Heart right ventricle (tissue), 16 donors: ENCODE measurements at regions not wholly inside any gene's neighbourhood (a gene's known extent, or its start where the extent isn't known, plus 50 kb on each side); places are given as distances from the start of the nearest gene placed in this dataset.

ENCODE experiments used
- ATAC-seq, 8 donors: fragments of 200-7000 bp; cut with Tn5 transposase; one replicate each; pipeline ENCODE4 v1.9.1; 2020; ENCODE audit warnings: mild to moderate bottlenecking in 8 of 8, moderate library complexity in 8 of 8, moderate number of reproducible peaks in 1 of 8
- DNase-seq, 2 donors: peaks; one replicate each; pipeline ENCODE4 v3.0.0-alpha.2; 2020
- H3K27ac ChIP-seq, 10 donors: fragments of 200-600 bp; sonication (generic) in 2 of 10; one replicate each; pipeline versions ENCODE4 v1.5.0 to v1.8.0; 2020 to 2022; ENCODE audit warnings: mild to moderate bottlenecking in 3 of 10
- H3K27me3 ChIP-seq, 7 donors: fragments of 200-600 bp; one replicate each; pipeline ENCODE4 v1.8.0; 2021 to 2022; ENCODE audit warnings: mild to moderate bottlenecking in 2 of 7
- H3K36me3 ChIP-seq, 9 donors: fragments of 200-600 bp; sonication (generic) in 1 of 9; one replicate each; pipeline versions ENCODE4 v1.5.0 to v1.8.0; 2020 to 2022; ENCODE audit warnings: mild to moderate bottlenecking in 2 of 9
- H3K4me1 ChIP-seq, 9 donors: fragments of 200-600 bp; sonication (generic) in 1 of 9; one replicate each; pipeline versions ENCODE4 v1.5.0 to v1.8.0; 2020 to 2022; ENCODE audit warnings: mild to moderate bottlenecking in 4 of 9
- H3K4me3 ChIP-seq, 10 donors: fragments of 200-600 bp; sonication (generic) in 2 of 10; one replicate each; pipeline versions ENCODE4 v1.5.0 to v1.8.0; 2020 to 2022; ENCODE audit warnings: mild to moderate bottlenecking in 7 of 10, moderate library complexity in 2 of 10
- H3K9me3 ChIP-seq, 11 donors: fragments of 200-600 bp in 10 of 11; sonication (generic) in 2 of 11; one replicate each; pipeline versions ENCODE4 v1.5.0 to v1.8.0; 2013 to 2022; ENCODE audit warnings: mild to moderate bottlenecking in 2 of 11, control low read depth in 1 of 11, moderate library complexity in 1 of 11
- WGBS, 2 donors: extraction: QIAGEN DNeasy Blood & Tissue Kit; methylation state at CpG; one replicate each; pipeline ENCODE4 v1.1.7; 2013; ENCODE audit warnings: inconsistent platforms in 1 of 2; 5-methylcytosine and 5-hydroxymethylcytosine counted together
- intact Hi-C, 10 donors: fragments of 100-400 bp; cut with DNase I; formaldehyde crosslinking; loops; one replicate each; pipeline versions ENCODE4 v1.11.1 to v1.14.2; 2022
- TF ChIP-seq, protein P1 (sequence below), 9 donors: fragments of 200-600 bp; sonication (generic) in 2 of 9; IDR thresholded peaks; one replicate each; pipeline versions ENCODE4 v1.5.0 to v1.8.0; 2021 to 2022; ENCODE audit warnings: antibody characterized with exemption in 9 of 9, mild to moderate bottlenecking in 5 of 9, moderate library complexity in 1 of 9
- donor health status: Arrhythmogenic right ventricular cardiomyopathy.
- donor health status: ischemic (EF 13 %, LVEDD 7.1; RV severe dilation, severe dysfunction).
- donor health status: healthy with polysubstance abuse.
- donor health status: DM: no; HTN: yes; CAD: no.
- donor health status: DM: no; HTN: no; CAD: no.
- donor health status: ischemic (EF 25% LVEDD 6.9; RV normal size, moderate dysfunction).
- donor health status: ischemic (EF 25% LVEDD 5.7; RV mildly dilated, moderate dysfunction).
- donor health status: healthy.
- donor health status: DM: yes; HTN: yes; CAD: no.
- donor health status: Ischemic cardiomyopathy.
- donor health status: ischemic (EF 35%, LVEDD 5.7; RV mildly dilated, moderate dysfunction).
- donor health status: nonischemic (EF 11% LVEDD 7.7; RV severe dilation, severe dysfunction).
- donor health status: DM: yes; HTN: yes; CAD: no.
- donor health status: PGD.
- donor health status: ischemic (EF 29% LVEDD 5.4; RV normal size, mild dysfunction).
- donor health status: nonischemic (EF 23%, LVEDD 6.1; RV moderate dilation, normal function).

DNA sequence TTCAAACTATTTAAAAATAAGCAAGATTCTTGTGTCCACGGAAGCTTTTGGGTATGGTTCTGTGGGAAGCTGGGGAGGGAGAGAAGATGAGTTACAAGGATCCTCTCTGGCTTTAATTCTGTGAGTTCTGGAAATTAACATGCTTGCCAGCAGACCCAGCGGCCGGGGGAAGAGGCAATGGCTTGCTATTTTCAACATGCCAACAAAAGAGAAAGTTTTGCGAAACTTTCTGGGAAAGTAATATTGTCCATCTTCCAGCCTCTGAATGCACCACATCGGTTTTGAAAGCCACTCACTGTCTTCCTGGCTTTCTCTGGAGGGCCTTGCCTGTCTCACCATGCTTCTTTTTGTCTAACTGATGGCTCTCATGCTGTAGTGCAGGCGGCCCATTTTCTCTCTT lies 85.7 kb downstream of the EN1 start:
- Histone ChIP-seq H3K4me1 (no peaks in the 10 kb centered on the region), H3K36me3 (no peaks in the 10 kb centered on the region), H3K9me3 (no peaks in the 10 kb centered on the region), H3K4me3 (no peak overlapping the region), H3K27me3 (peaks cover 0 to 63% (median 51%) of the 10 kb centered on the region in 7 donors), H3K27ac (no peak overlapping the region)
- TF ChIP-seq, protein P1, sequence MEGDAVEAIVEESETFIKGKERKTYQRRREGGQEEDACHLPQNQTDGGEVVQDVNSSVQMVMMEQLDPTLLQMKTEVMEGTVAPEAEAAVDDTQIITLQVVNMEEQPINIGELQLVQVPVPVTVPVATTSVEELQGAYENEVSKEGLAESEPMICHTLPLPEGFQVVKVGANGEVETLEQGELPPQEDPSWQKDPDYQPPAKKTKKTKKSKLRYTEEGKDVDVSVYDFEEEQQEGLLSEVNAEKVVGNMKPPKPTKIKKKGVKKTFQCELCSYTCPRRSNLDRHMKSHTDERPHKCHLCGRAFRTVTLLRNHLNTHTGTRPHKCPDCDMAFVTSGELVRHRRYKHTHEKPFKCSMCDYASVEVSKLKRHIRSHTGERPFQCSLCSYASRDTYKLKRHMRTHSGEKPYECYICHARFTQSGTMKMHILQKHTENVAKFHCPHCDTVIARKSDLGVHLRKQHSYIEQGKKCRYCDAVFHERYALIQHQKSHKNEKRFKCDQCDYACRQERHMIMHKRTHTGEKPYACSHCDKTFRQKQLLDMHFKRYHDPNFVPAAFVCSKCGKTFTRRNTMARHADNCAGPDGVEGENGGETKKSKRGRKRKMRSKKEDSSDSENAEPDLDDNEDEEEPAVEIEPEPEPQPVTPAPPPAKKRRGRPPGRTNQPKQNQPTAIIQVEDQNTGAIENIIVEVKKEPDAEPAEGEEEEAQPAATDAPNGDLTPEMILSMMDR (IDR thresholded peaks at IDR 0.05) = no peak
- intact Hi-C loops = no loop called here
- ATAC-seq (no peak), DNase-seq (no peak)
- 76 to 78% methylated on average over 6 of the region's 6 CpGs for WGBS, 2 donors

DNA sequence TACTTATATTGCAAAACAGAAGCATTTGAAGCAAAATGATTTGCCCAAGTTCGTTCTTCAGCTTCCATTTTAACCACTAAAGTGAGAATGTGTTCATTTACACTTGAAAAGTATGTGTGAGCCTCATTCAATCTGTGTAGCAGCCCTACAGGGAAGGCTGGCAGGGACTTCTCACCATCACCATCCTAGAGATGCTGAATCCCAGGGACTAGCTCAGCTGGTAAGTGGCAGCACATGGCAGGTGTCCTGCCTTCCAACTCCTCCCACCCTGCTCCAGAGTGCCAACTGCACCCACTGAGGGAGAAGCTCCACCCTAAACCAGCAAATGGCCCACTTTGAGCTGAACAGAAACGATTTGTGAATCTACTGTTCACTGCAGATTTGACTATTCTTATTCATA lies 91.5 kb downstream of the EN1 start:
- Histone ChIP-seq H3K27me3 (peaks cover 0 to 40% (median 21%) of the 10 kb centered on the region in 7 donors), H3K9me3 (no peaks in the 10 kb centered on the region), H3K27ac (no peak overlapping the region), H3K36me3 (no peaks in the 10 kb centered on the region), H3K4me1 (no peaks in the 10 kb centered on the region), H3K4me3 (no peak overlapping the region)
- DNase-seq (no peak), ATAC-seq (no peak)
- TF ChIP-seq, protein P1 (IDR thresholded peaks at IDR 0.05) = no peak
- WGBS, 2 donors = 26 to 29% methylated on average over 2 of the region's 2 CpGs
- intact Hi-C loops = no loop called here

DNA sequence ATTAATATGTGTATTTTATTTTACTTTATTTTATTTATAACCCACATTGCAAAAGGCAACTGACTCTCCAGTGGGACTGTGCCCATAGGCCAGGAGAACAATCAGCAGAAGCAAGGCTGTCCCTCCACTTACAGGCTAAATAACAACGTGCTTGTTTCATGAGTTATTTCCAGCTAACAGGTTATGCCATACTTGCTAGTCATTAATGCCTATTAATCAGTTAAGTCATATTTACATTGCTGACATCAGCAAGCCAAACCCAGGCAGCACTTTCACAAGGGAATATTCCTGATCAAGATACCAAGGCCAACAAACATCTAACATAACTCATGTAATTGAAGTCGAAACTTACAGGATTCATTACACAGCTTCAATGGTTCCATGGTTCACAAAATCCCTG lies 92.1 kb downstream of the EN1 start:
- intact Hi-C loops = no loop called here
- H3K9me3 ChIP-seq = no peaks in the 10 kb centered on the region
- no peak for ATAC-seq
- TF ChIP-seq, protein P1 (IDR thresholded peaks at IDR 0.05) = no peak
- no peaks in the 10 kb centered on the region for H3K36me3 ChIP-seq
- no peak for DNase-seq
- H3K4me1 ChIP-seq = no peaks in the 10 kb centered on the region
- H3K4me3 ChIP-seq = no peak overlapping the region
- 65 to 69% methylated on average over 2 of the region's 2 CpGs for WGBS, 2 donors
- H3K27ac ChIP-seq = no peak overlapping the region
- H3K27me3 ChIP-seq = peaks cover 0 to 37% (median 21%) of the 10 kb centered on the region in 7 donors

DNA sequence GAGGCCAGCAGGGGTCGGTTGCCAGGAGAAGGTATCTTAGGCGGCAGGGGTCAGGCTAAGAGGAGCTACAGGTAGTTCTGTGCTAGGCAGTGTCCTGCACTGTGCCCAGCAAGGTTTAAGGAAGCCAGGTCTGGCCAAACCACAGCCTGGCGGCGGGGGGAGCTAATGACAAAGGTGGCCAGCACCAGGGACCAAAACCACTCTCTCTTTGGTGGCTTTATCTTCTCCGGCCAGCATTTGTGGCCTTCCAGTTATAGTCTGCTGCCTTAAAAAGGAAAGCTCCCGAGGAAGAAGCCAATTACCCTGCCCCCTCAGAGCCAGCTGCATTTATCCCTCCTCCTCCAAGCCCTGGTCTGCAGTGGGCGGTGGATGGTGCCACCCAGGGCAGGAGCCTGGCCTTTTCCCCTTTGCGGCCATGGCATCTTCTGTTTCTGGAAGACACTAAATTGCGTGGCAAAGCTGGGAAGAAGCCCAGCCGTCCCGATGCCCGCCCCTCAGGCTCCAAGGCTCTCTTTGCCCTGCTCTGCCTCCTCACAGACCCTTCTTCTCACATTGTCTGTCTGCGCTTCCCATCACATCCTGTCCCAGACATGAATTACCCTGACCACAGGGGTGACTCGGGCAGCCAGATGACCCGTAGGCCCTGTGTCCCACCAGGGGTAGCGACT lies 94.6 kb downstream of the EN1 start:
- Histone ChIP-seq H3K9me3 (no peaks in the 10 kb centered on the region), H3K27me3 (peaks cover 0 to 20% (median 13%) of the 10 kb centered on the region in 7 donors), H3K4me1 (no peaks in the 10 kb centered on the region), H3K27ac (no peak overlapping the region), H3K36me3 (no peaks in the 10 kb centered on the region), H3K4me3 (no peak overlapping the region)
- intact Hi-C loops = no loop called here
- DNase-seq (no peak), ATAC-seq (no peak)
- WGBS, 2 donors = 67 to 73% methylated on average over 16 of the region's 16 CpGs
- TF ChIP-seq, protein P1 (IDR thresholded peaks at IDR 0.05) = no peak
